Gastroesophageal sphincter (tissue), 3 donors: ENCODE measurements at regions not wholly inside any gene's neighbourhood (a gene's known extent, or its start where the extent isn't known, plus 50 kb on each side); places are given as distances from the start of the nearest gene placed in this dataset.

Experiments
- EP300 ChIP-seq: sonication (generic); formaldehyde crosslinking; IDR thresholded peaks from one replicate; pipeline ENCODE4 v1.6.1; 2017; ENCODE audit warnings: antibody characterized with exemption, mild to moderate bottlenecking
- POLR2A ChIP-seq, 2 donors: fragments of 450-650 bp; IDR thresholded peaks; one replicate each; pipeline ENCODE4 v1.6.1; 2017; ENCODE audit warnings: antibody characterized with exemption in 2 of 2, mild to moderate bottlenecking in 2 of 2, moderate library complexity in 1 of 2
- POLR2AphosphoS5 ChIP-seq: sonication (generic); formaldehyde crosslinking; IDR thresholded peaks from one replicate; pipeline ENCODE4 v1.6.1; 2017; ENCODE audit warnings: antibody characterized with exemption
- TF ChIP-seq, protein P1 (sequence below), 4 experiments: fragments of 200-600 bp in 2 of 4; fragments of 450-650 bp in 2 of 4; sonication (generic) in 1 of 4; IDR thresholded peaks; one replicate each; pipeline ENCODE4 v1.5.1; 2017 to 2019; ENCODE audit warnings: antibody characterized with exemption in 4 of 4, mild to moderate bottlenecking in 2 of 4, moderate library complexity in 2 of 4

DNA sequence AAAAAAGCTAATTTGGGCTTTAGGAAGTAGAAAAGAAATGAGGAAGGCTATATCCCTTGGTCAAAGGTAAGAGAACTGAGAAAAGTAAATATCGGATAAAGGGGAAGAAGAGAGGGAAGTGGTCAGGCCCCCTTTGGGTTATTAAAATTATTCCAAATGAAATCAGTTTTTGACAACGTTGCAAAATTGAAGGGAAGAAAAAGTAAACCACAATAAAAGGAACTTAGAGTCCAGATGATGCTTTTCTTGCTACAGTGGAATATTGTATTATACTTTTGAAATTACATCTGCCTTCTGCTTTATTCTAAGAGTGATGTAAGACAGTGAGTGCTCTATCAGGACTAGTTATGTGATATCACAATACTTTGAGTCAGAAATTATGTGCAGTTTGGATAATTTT lies 59.4 kb upstream of the RBPJ start:
- TF ChIP-seq, protein P1, sequence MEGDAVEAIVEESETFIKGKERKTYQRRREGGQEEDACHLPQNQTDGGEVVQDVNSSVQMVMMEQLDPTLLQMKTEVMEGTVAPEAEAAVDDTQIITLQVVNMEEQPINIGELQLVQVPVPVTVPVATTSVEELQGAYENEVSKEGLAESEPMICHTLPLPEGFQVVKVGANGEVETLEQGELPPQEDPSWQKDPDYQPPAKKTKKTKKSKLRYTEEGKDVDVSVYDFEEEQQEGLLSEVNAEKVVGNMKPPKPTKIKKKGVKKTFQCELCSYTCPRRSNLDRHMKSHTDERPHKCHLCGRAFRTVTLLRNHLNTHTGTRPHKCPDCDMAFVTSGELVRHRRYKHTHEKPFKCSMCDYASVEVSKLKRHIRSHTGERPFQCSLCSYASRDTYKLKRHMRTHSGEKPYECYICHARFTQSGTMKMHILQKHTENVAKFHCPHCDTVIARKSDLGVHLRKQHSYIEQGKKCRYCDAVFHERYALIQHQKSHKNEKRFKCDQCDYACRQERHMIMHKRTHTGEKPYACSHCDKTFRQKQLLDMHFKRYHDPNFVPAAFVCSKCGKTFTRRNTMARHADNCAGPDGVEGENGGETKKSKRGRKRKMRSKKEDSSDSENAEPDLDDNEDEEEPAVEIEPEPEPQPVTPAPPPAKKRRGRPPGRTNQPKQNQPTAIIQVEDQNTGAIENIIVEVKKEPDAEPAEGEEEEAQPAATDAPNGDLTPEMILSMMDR (IDR thresholded peaks at IDR 0.05): no peak
- TF ChIP-seq POLR2A (IDR thresholded peaks at IDR 0.05): no peak
- TF ChIP-seq POLR2AphosphoS5: no peak
- no peak for TF ChIP-seq EP300
